ENCODE measurements at regions not wholly inside any gene's neighbourhood (a gene's known extent, or its start where the extent isn't known, plus 50 kb on each side); places are given as distances from the start of the nearest gene placed in this dataset.
"Not testable (repeated sequence)": the region's sequence is repeated elsewhere in the genome, so short reads cannot be mapped to it uniquely, and the experiment has no call there.

DNA sequence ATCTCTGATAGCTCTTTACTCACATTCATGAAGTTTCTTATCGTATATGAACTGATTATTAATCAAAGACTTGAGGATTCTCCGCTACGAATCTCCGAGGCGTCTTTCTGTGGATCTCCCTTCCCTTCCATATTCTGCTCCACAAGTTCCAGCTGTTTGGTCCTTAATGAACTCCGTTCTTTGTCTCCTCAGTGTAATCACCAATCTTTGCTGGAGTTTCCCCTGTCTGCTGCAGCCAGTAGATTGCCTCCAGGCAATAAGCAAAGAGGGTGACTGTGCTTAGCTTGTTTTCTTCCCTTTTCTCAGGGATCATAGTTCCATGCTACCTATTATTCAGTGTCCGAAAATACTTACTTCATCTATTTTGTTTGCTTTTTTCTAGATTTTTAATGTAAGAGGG, 169.6 kb upstream of the FOLH1 start:
- Histone ChIP-seq H3K27me3 (no peaks in the 10 kb centered on the region), H3K4me3 (no peak overlapping the region), H3K9me3 (no peaks in the 10 kb centered on the region), H3K36me3 (no peaks in the 10 kb centered on the region), H3K27ac (no peak overlapping the region), H3K4me1 (no peaks in the 10 kb centered on the region)
- ATAC-seq, result no peak
- TF ChIP-seq, protein P1, sequence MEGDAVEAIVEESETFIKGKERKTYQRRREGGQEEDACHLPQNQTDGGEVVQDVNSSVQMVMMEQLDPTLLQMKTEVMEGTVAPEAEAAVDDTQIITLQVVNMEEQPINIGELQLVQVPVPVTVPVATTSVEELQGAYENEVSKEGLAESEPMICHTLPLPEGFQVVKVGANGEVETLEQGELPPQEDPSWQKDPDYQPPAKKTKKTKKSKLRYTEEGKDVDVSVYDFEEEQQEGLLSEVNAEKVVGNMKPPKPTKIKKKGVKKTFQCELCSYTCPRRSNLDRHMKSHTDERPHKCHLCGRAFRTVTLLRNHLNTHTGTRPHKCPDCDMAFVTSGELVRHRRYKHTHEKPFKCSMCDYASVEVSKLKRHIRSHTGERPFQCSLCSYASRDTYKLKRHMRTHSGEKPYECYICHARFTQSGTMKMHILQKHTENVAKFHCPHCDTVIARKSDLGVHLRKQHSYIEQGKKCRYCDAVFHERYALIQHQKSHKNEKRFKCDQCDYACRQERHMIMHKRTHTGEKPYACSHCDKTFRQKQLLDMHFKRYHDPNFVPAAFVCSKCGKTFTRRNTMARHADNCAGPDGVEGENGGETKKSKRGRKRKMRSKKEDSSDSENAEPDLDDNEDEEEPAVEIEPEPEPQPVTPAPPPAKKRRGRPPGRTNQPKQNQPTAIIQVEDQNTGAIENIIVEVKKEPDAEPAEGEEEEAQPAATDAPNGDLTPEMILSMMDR (IDR thresholded peaks at IDR 0.05), result no peak
- DNase-seq, result no peak
- intact Hi-C loops (cut with DNase I), result no loop called here

DNA sequence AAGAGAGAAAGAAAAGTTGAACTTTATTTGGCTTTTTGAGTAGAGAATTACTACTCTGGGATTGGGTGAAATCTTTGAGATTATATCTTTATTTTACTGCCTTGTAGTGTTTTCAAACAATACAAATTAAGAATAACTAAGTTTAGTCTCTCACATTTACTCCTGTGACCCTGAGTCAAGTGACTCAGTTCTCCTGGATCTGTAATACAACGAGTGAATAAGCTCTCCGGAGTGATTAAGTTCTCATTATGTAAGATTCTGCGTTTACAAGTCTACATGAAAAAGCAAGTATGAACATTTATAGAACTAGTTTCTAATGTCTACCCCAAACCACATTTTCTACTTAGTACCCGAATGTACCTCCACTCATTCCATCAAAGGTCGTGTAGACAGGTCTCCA, 165.5 kb upstream of the FOLH1 start:
- ATAC-seq; H3K4me1 ChIP-seq; H3K27me3 ChIP-seq; H3K36me3 ChIP-seq; intact Hi-C loops (cut with DNase I); H3K27ac ChIP-seq; DNase-seq; H3K9me3 ChIP-seq; H3K4me3 ChIP-seq: not testable (repeated sequence)

DNA sequence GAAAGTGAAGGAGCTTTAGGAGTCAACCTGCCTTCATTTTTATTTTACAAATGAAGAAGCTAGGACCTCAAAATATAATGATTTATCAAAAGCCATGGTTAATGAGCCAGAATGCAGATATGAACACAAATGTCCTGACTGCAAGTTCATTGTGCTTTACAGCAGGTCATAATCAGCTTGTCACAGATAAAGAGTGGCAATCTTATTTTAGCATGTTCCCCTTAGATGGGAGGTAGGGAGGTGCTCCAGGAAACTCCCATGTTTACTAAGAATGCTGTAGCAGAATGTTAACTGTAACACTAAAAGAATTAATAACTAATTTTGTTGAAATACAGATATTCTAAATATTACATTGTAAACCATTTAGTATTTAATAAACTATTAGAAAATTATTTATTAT, 165.0 kb upstream of the FOLH1 start:
- H3K4me1 ChIP-seq; H3K9me3 ChIP-seq; ATAC-seq; intact Hi-C loops (cut with DNase I); H3K27ac ChIP-seq; H3K36me3 ChIP-seq; H3K4me3 ChIP-seq; H3K27me3 ChIP-seq; DNase-seq: not testable (repeated sequence)

DNA sequence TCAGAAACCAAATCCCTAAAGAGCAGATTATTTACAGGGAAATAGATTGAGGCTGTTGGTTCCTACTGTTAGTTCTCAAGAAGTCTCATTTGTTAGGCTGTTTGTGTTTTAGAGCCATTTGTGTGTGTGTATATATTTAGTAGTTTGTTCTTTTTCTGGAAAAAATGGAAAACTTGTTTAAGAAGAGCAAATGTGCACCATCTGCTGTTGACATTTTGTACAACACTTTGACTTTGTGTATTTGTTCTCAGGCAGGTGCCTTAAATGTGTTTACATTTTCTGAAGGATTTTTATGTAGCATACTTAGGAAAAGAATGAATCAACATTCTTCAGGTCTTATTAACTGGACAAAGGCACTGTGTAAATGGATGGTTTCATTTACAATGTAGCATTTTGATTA, 163.7 kb upstream of the FOLH1 start:
- H3K27ac ChIP-seq; intact Hi-C loops (cut with DNase I); DNase-seq; ATAC-seq; H3K9me3 ChIP-seq; H3K4me1 ChIP-seq; H3K4me3 ChIP-seq; H3K27me3 ChIP-seq; H3K36me3 ChIP-seq: not testable (repeated sequence)
- TF ChIP-seq, protein P1 (IDR thresholded peaks at IDR 0.05), result peak; percentile 46

DNA sequence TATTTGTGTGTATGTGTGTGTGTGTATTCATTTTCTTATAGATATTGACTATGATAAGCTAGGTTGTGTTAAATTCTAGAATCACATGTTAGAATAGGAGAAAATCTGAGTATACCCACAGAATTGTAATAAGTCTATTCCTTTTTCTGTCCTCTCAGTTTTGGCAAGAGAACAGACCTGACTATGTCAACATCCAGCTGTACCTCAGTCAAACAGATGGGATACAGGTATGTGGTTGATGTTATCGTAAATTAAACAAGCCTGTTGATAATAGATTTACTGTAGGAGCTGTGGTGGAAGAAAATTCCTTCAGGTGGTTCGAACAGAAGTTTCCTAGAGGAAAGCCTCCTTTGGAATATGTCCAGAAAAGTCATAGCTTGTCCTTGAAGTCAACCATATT, 160.2 kb upstream of the FOLH1 start:
- H3K27ac ChIP-seq; H3K4me3 ChIP-seq; H3K9me3 ChIP-seq; DNase-seq; H3K36me3 ChIP-seq; intact Hi-C loops (cut with DNase I); H3K27me3 ChIP-seq; ATAC-seq; H3K4me1 ChIP-seq: not testable (repeated sequence)

DNA sequence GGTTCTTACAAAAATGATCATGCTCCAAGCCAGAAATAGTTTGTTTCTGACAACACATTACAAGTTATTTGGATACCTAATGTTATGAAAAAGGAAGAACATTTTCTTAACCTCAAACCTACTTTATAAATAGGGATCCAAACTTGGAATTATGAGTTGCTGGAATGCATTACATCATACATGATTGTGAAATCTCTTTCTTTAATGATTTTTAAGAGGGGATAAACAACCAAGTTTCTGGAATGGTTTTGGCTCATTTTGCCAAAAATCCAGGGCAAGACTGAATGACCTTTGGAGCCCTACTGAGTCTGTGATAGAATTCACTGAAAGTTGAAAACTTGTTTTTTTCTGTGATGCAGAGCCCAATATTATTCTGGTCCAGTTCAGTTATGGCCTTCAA, 157.0 kb upstream of the FOLH1 start:
- H3K4me3 ChIP-seq; H3K9me3 ChIP-seq; H3K27me3 ChIP-seq; H3K36me3 ChIP-seq; intact Hi-C loops (cut with DNase I); H3K27ac ChIP-seq; H3K4me1 ChIP-seq; ATAC-seq; DNase-seq: not testable (repeated sequence)

DNA sequence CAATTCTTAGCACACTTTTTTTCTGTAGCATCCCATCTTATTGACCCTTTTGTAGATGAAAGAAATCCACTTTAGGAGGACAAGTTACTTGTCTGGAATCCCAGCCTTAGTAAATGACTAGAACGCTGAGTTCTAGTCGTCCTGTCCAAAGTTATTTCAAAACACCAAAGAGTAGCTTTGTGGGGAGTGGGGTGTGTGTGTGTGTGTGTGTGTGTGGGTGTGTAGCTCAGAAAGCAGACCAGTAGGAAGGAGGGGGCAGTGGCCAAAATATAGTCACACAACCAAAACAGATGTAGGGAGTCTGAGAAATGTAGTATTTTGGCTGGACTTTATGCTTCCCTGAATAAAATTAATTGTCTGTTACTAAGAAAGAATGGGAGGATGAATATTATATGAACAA, 154.6 kb upstream of the FOLH1 start:
- H3K36me3 ChIP-seq; DNase-seq; H3K4me1 ChIP-seq; H3K27ac ChIP-seq; intact Hi-C loops (cut with DNase I); H3K4me3 ChIP-seq; H3K9me3 ChIP-seq; H3K27me3 ChIP-seq; ATAC-seq: not testable (repeated sequence)

DNA sequence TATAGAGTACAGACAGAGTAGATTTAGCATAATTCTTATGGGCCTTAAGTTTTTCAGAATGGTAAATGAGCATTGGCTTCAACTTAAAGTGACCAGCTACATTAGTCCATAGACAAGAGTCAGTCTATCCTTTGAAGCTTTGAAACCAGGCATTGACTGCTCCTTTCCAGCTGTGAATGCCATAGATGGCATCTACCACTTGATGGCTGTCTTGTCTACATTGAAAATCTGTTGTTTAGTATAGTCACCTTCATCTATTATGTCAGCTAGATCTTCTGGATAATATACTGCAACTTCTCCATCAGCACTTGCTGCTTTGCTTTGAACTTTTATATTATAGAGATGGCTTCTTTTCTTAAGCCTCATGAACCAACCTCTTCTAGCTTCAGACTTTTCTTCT, 146.1 kb upstream of the FOLH1 start:
- H3K4me1 ChIP-seq; DNase-seq; H3K9me3 ChIP-seq; intact Hi-C loops (cut with DNase I); H3K4me3 ChIP-seq; H3K36me3 ChIP-seq; ATAC-seq; H3K27me3 ChIP-seq; H3K27ac ChIP-seq: not testable (repeated sequence)

DNA sequence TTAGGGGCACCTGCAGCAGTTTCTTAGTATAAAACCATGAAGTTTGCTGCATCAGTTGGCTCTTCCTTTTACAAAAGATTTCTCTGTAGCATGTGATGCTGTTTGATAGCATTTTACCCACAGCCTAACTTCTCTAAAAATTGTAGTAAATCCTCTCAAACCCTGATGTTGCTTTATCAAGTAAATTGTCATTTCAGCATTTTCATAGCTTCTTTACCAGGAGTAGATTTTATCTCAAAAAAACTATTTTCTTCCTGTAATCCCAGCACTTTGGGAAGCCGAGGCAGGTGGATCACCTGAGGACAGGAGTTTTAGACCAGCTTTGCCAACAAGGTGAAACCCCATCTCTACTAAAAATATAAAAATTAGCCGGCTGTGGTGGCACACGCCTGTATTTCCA, 144.5 kb upstream of the FOLH1 start:
- H3K36me3 ChIP-seq; H3K27me3 ChIP-seq; H3K9me3 ChIP-seq; H3K27ac ChIP-seq; DNase-seq; H3K4me1 ChIP-seq; ATAC-seq; H3K4me3 ChIP-seq; intact Hi-C loops (cut with DNase I): not testable (repeated sequence)

DNA sequence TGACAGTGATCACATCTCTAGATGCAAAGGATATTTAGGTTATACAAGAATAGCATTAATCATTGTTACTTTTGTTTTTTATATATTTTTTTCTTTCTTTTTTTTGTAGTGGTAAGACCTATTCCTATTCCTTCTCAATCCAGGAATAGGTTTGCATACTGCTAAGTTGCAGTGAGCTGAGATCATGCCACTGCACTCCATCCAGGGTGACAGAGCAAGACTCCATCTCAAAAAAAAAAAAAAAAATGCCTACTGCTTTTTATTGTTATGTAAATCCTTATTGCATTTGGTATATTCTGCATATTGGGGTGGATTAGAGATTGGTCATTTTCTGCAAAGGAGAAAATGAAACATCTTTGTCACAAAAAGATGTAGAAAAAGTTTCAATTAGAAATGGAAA, 138.2 kb upstream of the FOLH1 start:
- H3K9me3 ChIP-seq; DNase-seq; H3K36me3 ChIP-seq; intact Hi-C loops (cut with DNase I); H3K4me1 ChIP-seq; H3K27ac ChIP-seq; H3K4me3 ChIP-seq; H3K27me3 ChIP-seq; ATAC-seq: not testable (repeated sequence)

DNA sequence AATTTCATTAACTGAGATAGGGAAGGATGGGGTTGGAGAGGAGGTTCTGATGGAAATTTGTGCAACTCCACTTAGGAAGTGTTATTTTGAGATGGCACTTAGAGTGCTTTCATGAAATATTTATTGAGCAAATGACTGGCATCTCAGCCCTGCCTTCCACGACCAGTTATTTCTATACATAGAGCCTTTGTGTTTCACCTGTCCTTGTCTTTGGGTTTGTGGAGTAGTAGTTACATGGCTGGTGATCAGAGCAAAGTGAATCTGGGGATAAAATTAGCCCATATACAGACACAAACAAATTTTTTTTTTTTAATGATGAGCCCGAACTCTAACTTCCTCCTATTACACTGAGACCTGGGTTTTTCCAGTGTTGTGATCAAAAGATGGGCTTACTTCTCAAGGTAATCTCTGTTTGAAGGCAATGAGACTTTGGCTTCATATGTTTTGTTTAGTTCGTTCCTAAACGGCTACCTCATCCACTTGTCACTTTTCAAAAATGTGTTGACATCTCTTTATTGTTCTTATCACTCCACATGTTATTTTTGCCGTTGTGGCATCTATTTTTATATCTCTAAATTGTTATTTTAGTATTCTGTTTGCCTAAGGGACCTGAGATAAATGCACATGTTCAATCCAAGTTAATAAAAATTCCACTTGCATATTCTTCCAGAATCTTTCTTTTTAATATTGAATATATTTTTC, 120.2 kb upstream of the FOLH1 start:
- ATAC-seq; intact Hi-C loops (cut with DNase I): not testable (repeated sequence)

DNA sequence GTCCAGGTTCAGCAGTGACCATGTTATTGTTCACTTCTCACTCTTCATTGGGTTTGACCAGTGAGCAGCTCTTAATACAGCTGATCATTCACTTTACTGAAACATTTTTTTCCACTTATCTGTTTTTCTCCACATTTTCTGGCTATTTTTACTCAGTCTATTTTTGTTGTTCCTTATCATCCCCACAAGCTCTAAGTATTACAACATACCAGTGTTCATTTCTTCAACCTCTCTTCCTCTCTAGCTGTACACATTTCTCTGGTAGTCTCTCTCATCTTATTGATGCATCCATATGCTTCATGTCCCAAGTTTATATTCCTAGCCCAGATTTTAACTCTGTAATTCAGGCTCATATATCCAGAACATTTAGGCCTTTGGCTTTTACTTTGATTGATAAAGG, 119.4 kb upstream of the FOLH1 start:
- H3K4me1 ChIP-seq; H3K4me3 ChIP-seq; ATAC-seq; H3K27ac ChIP-seq; intact Hi-C loops (cut with DNase I); H3K27me3 ChIP-seq; DNase-seq; H3K36me3 ChIP-seq; H3K9me3 ChIP-seq: not testable (repeated sequence)

More for the DNA sequence above, 120.2 kb upstream of the FOLH1 start:
- H3K27ac ChIP-seq, H3K27me3 ChIP-seq, H3K36me3 ChIP-seq, H3K9me3 ChIP-seq, DNase-seq, H3K4me1 ChIP-seq, H3K4me3 ChIP-seq: not testable (repeated sequence)

DNA sequence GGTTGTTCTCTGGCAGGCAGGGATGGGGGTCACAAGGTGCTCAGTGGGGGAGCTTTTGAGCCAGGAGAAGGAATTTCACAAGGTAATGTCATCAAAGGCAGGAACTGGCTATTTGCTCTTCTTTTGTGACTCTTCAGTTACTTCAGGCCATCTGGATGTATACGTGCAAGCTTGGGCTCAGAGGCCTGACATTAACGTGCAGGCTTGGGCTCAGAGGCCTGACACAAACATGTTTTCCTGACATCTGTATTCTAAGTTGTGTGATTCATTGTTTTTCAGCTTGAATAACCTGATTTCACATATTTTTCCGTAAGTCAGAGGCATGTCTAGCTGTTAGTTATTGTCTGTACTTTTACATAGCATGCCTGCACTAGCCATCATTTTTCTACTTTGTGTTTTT, 118.2 kb upstream of the FOLH1 start:
- ATAC-seq; H3K9me3 ChIP-seq; H3K36me3 ChIP-seq; intact Hi-C loops (cut with DNase I); H3K27ac ChIP-seq; H3K4me3 ChIP-seq; DNase-seq; H3K4me1 ChIP-seq; H3K27me3 ChIP-seq: not testable (repeated sequence)
